DOHH2 (cell line): ENCODE measurements at regions not wholly inside any gene's neighbourhood (a gene's known extent, or its start where the extent isn't known, plus 50 kb on each side); places are given as distances from the start of the nearest gene placed in this dataset.

Experiments used
- EZH2phosphoT487 ChIP-seq: fragments of 200-600 bp; sonication (generic); IDR thresholded peaks from 2 replicates; pipeline ENCODE4 v1.6.1; 2017; ENCODE audit warnings: borderline replicate concordance, mild to moderate bottlenecking, antibody characterized with exemption, low read length, moderate library complexity, mixed read lengths
- TF ChIP-seq, protein P1 (sequence below): fragments of 200-600 bp; sonication (generic); IDR thresholded peaks from one replicate; pipeline ENCODE4 v1.5.1; 2014; ENCODE audit warnings: antibody characterized with exemption, mild to moderate bottlenecking, low read depth, low read length; ENCODE audit not compliant: poor library complexity, severe bottlenecking

DNA sequence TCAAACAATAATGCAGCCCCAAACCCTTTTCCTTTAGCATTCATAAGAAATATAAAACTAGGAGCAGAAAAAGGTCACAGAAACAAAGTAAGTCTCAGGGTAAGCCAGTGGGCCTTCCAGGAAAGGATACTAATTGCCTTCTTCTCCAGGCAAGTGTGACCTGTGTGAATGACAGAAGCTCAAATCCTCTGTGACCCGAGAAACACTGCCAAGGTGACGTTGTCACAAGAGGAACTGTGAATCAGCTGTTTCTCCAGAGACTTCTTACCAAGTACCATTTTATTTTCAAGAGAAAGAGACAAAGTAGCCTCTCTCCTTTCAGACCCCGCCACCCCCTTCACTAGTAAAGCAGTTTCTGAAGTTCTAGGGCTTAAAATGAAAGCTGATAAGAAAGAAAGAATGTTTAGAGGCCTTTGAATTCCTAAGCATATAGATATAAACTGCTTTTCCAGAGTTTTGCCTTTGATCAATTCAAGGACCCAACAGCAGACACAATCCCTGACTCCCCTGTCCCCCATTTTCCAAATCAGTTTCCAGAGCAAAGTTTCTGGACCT lies 155.6 kb downstream of the NUF2 start:
- TF ChIP-seq, protein P1, sequence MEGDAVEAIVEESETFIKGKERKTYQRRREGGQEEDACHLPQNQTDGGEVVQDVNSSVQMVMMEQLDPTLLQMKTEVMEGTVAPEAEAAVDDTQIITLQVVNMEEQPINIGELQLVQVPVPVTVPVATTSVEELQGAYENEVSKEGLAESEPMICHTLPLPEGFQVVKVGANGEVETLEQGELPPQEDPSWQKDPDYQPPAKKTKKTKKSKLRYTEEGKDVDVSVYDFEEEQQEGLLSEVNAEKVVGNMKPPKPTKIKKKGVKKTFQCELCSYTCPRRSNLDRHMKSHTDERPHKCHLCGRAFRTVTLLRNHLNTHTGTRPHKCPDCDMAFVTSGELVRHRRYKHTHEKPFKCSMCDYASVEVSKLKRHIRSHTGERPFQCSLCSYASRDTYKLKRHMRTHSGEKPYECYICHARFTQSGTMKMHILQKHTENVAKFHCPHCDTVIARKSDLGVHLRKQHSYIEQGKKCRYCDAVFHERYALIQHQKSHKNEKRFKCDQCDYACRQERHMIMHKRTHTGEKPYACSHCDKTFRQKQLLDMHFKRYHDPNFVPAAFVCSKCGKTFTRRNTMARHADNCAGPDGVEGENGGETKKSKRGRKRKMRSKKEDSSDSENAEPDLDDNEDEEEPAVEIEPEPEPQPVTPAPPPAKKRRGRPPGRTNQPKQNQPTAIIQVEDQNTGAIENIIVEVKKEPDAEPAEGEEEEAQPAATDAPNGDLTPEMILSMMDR, result no peak
- no peak for TF ChIP-seq EZH2phosphoT487
